CD4-positive, alpha-beta T cell (primary cell): ENCODE measurements at regions not wholly inside any gene's neighbourhood (a gene's known extent, or its start where the extent isn't known, plus 50 kb on each side); places are given as distances from the start of the nearest gene placed in this dataset.

Experiments used
- ATAC-seq: fragments of 200-7000 bp; cut with Tn5 transposase; one replicate; pipeline ENCODE4 v1.10.0; 2022; ENCODE audit warnings: mild to moderate bottlenecking; ENCODE audit not compliant: poor library complexity
- CTCF ChIA-PET: fragments of 350-600 bp; sonication (Branson Sonifier 250); formaldehyde crosslinking; loops from one replicate; lab custom pipeline; 2021; ENCODE audit warnings: antibody characterized with exemption, inconsistent platforms; lab: Charles Lee
- POLR2A ChIA-PET: fragments of 350-600 bp; sonication (Branson Sonifier 250); formaldehyde crosslinking; loops from one replicate; lab custom pipeline; 2021; ENCODE audit warnings: antibody characterized with exemption, inconsistent platforms; lab: Charles Lee
- DNase-seq, 14 experiments: peaks; one replicate each; pipeline ENCODE4 v3.0.0-alpha.2; 2013 to 2020; ENCODE audit warnings: mixed read lengths in 2 of 14
- H3K27ac ChIP-seq, 2 donors: one replicate each; pipeline versions ENCODE4 v1.5.1 to v1.7.0; 2013; ENCODE audit warnings: low read length in 2 of 2, low read depth in 1 of 2, mild to moderate bottlenecking in 1 of 2
- H3K27me3 ChIP-seq, 2 experiments: 1 replicate in 1 of 2; 2 replicates in 1 of 2; pipeline versions ENCODE4 v1.6.1 to v1.7.0; 2013; ENCODE audit warnings: low read length in 2 of 2, control low read depth in 1 of 2, mild to moderate bottlenecking in 1 of 2, moderate library complexity in 1 of 2; ENCODE audit not compliant: insufficient read depth in 2 of 2, control insufficient read depth in 1 of 2
- H3K36me3 ChIP-seq: one replicate; pipeline ENCODE4 v1.6.1; 2013; ENCODE audit warnings: low read length, control low read depth; ENCODE audit not compliant: insufficient read depth
- H3K4me1 ChIP-seq: one replicate; pipeline ENCODE4 v1.6.1; 2013; ENCODE audit warnings: low read length, control low read depth; ENCODE audit not compliant: insufficient read depth
- H3K4me3 ChIP-seq: one replicate; pipeline ENCODE4 v1.5.1; 2013; ENCODE audit warnings: mild to moderate bottlenecking, low read length, moderate library complexity
- H3K9me3 ChIP-seq, 2 experiments: 1 replicate in 1 of 2; 2 replicates in 1 of 2; pipeline versions ENCODE4 v1.6.1 to v1.7.0; 2013; ENCODE audit warnings: low read length in 2 of 2, mild to moderate bottlenecking in 2 of 2, control low read depth in 1 of 2, moderate library complexity in 1 of 2; ENCODE audit not compliant: control insufficient read depth in 1 of 2, insufficient read depth in 1 of 2
- H3K27ac Mint-ChIP-seq: one replicate; pipeline ENCODE4 v1.8.0; 2020; ENCODE audit warnings: mixed read lengths
- H3K27me3 Mint-ChIP-seq: one replicate; pipeline ENCODE4 v1.8.0; 2021; ENCODE audit warnings: mixed read lengths
- H3K36me3 Mint-ChIP-seq: one replicate; pipeline ENCODE4 v1.8.0; 2021; ENCODE audit warnings: low read depth, mixed read lengths
- H3K4me1 Mint-ChIP-seq: one replicate; pipeline ENCODE4 v1.8.0; 2021; ENCODE audit warnings: low read depth, mixed read lengths
- H3K4me3 Mint-ChIP-seq: one replicate; pipeline ENCODE4 v1.8.0; 2020; ENCODE audit warnings: mild to moderate bottlenecking, mixed read lengths
- H3K9me3 Mint-ChIP-seq: one replicate; pipeline ENCODE4 v1.8.0; 2020; ENCODE audit warnings: mixed read lengths
- CTCF ChIP-seq: fragments of 200-600 bp; IDR thresholded peaks from one replicate; pipeline ENCODE4 v1.8.0; 2022; ENCODE audit warnings: antibody characterized with exemption, mild to moderate bottlenecking
- intact Hi-C, 2 experiments: fragments of 100-400 bp; cut with DNase I in 1 of 2; cut with micrococcal nuclease in 1 of 2; formaldehyde crosslinking; loops; one replicate each; pipeline versions ENCODE4 v1.15.1 to v1.9.0; 2023 to 2025; cut with DNase I, micrococcal nuclease

- peaks cover 10% of the 10 kb centered on the region for H3K9me3 Mint-ChIP-seq
- ATAC-seq = no peak
Observed at GRCh38 chr5:18088020-18088579, 453.8 kb downstream of the TAF11L14 start.

DNA sequence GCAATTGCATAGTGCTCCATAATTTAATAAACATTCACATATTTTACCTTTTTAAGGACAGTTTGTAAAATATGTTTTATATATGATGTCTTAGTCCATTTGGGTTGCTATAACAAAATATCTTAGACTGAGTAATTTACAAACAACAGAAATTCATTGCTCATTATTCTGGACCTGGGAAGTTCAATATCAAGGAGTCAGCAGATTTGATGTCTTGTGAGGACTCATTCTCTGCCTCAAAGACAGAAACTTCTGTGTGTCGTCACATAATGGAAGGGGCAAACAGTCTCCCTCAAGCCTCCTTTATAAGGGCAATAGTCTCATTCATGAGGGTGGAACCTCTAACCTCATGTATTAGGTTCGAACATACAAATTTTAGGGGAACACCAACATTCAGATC, 455.9 kb downstream of the TAF11L14 start:
- no peaks in the 10 kb centered on the region for H3K36me3 Mint-ChIP-seq

More at GRCh38 chr5:18088020-18088579, 453.8 kb downstream of the TAF11L14 start:
- intact Hi-C loops = no loop called here
- CTCF ChIA-PET = no interaction called here
- Histone ChIP-seq H3K27ac (no peak overlapping the region), H3K4me3 (no peak overlapping the region), H3K27me3 (no peaks in the 10 kb centered on the region), H3K36me3 (no peaks in the 10 kb centered on the region), H3K9me3 (peaks cover 0 to 4% of the 10 kb centered on the region in 2 experiments), H3K4me1 (no peaks in the 10 kb centered on the region)
- no peaks in the 10 kb centered on the region for H3K36me3 Mint-ChIP-seq
- H3K27me3 Mint-ChIP-seq = no peaks in the 10 kb centered on the region
- no peak for DNase-seq
- no peak overlapping the region for H3K27ac Mint-ChIP-seq
- no peak overlapping the region for H3K4me3 Mint-ChIP-seq
- no peak for TF ChIP-seq CTCF
- H3K4me1 Mint-ChIP-seq = no peaks in the 10 kb centered on the region
- POLR2A ChIA-PET = no interaction called here

DNA sequence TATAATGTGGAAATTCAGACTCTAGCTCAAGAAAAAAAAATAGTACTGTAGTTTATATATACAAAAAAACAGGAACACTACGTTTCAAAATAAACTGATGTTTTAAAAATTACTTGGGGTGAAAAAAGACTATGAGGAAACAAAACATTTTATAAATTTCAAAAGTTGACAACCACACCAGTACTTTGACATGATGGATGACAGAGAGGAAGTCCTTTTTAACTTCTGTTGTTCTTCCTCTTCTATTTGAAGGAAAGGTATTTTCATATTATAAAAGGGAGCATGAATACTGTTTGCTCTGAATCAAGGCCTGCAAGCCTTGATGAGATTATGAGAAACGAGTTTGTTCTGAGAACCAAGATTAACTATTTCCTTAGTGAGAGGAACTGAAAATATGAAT, 456.9 kb downstream of the TAF11L14 start:
- Histone ChIP-seq H3K36me3 (no peaks in the 10 kb centered on the region), H3K9me3 (peaks cover 0 to 7% of the 10 kb centered on the region in 2 experiments), H3K4me1 (no peaks in the 10 kb centered on the region), H3K27ac (no peak overlapping the region), H3K4me3 (no peak overlapping the region), H3K27me3 (no peaks in the 10 kb centered on the region)
- no peak overlapping the region for H3K4me3 Mint-ChIP-seq
- H3K9me3 Mint-ChIP-seq = peaks cover 14% of the 10 kb centered on the region
- no peak for TF ChIP-seq CTCF
- H3K4me1 Mint-ChIP-seq = no peaks in the 10 kb centered on the region
- no peak for ATAC-seq
- intact Hi-C loops = no loop called here
- CTCF ChIA-PET = no interaction called here
- no peaks in the 10 kb centered on the region for H3K27me3 Mint-ChIP-seq
- no peaks in the 10 kb centered on the region for H3K36me3 Mint-ChIP-seq
- no peak for DNase-seq
- no peak overlapping the region for H3K27ac Mint-ChIP-seq
- POLR2A ChIA-PET = no interaction called here

More for the DNA sequence above, 455.9 kb downstream of the TAF11L14 start:
- ChIA-PET POLR2A (no interaction called here), CTCF (no interaction called here)
- Histone ChIP-seq H3K4me3 (no peak overlapping the region), H3K9me3 (peaks cover 0 to 7% of the 10 kb centered on the region in 2 experiments), H3K36me3 (no peaks in the 10 kb centered on the region), H3K27me3 (no peaks in the 10 kb centered on the region), H3K27ac (no peak overlapping the region), H3K4me1 (no peaks in the 10 kb centered on the region)
- H3K27ac Mint-ChIP-seq = no peak overlapping the region
- H3K4me1 Mint-ChIP-seq = no peaks in the 10 kb centered on the region
- ATAC-seq (no peak), DNase-seq (no peak)
- peaks cover 12% of the 10 kb centered on the region for H3K9me3 Mint-ChIP-seq
- intact Hi-C loops = no loop called here
- TF ChIP-seq CTCF = no peak
- H3K27me3 Mint-ChIP-seq = no peaks in the 10 kb centered on the region
- no peak overlapping the region for H3K4me3 Mint-ChIP-seq
